Immature natural killer cell (primary cell): ENCODE measurements at regions not wholly inside any gene's neighbourhood (a gene's known extent, or its start where the extent isn't known, plus 50 kb on each side); places are given as distances from the start of the nearest gene placed in this dataset.

ENCODE experiments used
- DNase-seq, 3 donors: peaks; one replicate each; pipeline ENCODE4 v3.0.0; 2022; ENCODE audit warnings: mixed read lengths in 1 of 3
- H3K27ac Mint-ChIP-seq, 6 donors: one replicate each; pipeline ENCODE4 v1.8.0; 2020; ENCODE audit warnings: mixed read lengths in 6 of 6, mild to moderate bottlenecking in 5 of 6, inconsistent platforms in 4 of 6, moderate library complexity in 3 of 6
- H3K27me3 Mint-ChIP-seq, 3 donors: one replicate each; pipeline ENCODE4 v1.8.0; 2020 to 2021; ENCODE audit warnings: low read depth in 3 of 3, mild to moderate bottlenecking in 3 of 3, mixed read lengths in 3 of 3, moderate library complexity in 3 of 3, inconsistent platforms in 1 of 3
- H3K36me3 Mint-ChIP-seq, 3 donors: one replicate each; pipeline ENCODE4 v1.8.0; 2020; ENCODE audit warnings: mixed read lengths in 3 of 3, inconsistent platforms in 2 of 3, mild to moderate bottlenecking in 2 of 3
- H3K4me1 Mint-ChIP-seq, 2 donors: one replicate each; pipeline ENCODE4 v1.8.0; 2020; ENCODE audit warnings: inconsistent platforms in 2 of 2, mild to moderate bottlenecking in 2 of 2, mixed read lengths in 2 of 2, moderate library complexity in 1 of 2
- H3K4me3 Mint-ChIP-seq, 5 donors: one replicate each; pipeline ENCODE4 v1.8.0; 2020; ENCODE audit warnings: mild to moderate bottlenecking in 5 of 5, mixed read lengths in 5 of 5, inconsistent platforms in 3 of 5, moderate library complexity in 3 of 5
- H3K9me3 Mint-ChIP-seq, 6 donors: one replicate each; pipeline ENCODE4 v1.8.0; 2020; ENCODE audit warnings: mild to moderate bottlenecking in 6 of 6, mixed read lengths in 6 of 6, inconsistent platforms in 4 of 6, moderate library complexity in 3 of 6

GRCh38 chr13:60790620-60791019 is 393.6 kb downstream of the TDRD3 start:
- Mint-ChIP-seq H3K27me3 (no peaks in the 10 kb centered on the region), H3K4me1 (no peaks in the 10 kb centered on the region), H3K36me3 (peaks cover 0 to 4% (median 0%) of the 10 kb centered on the region in 3 donors), H3K27ac (no peak overlapping the region), H3K4me3 (no peak overlapping the region), H3K9me3 (peaks cover 0 to 41% (median 20%) of the 10 kb centered on the region in 6 donors)
- DNase-seq = no peak

- Mint-ChIP-seq H3K4me3 (no peak overlapping the region), H3K36me3 (peaks cover 0 to 4% (median 0%) of the 10 kb centered on the region in 3 donors), H3K9me3 (peaks cover 0 to 47% (median 14%) of the 10 kb centered on the region in 6 donors), H3K27ac (no peak overlapping the region), H3K27me3 (no peaks in the 10 kb centered on the region), H3K4me1 (no peaks in the 10 kb centered on the region)
- DNase-seq = no peak
Measured at GRCh38 chr13:60788156-60788829, 391.3 kb downstream of the TDRD3 start.

GRCh38 chr13:60787083-60787482 is 390.1 kb downstream of the TDRD3 start:
- Mint-ChIP-seq H3K36me3 (peaks cover 0 to 4% (median 0%) of the 10 kb centered on the region in 3 donors), H3K27me3 (peaks cover 0 to 1% (median 0%) of the 10 kb centered on the region in 3 donors), H3K4me3 (no peak overlapping the region), H3K9me3 (peaks cover 0 to 44% (median 14%) of the 10 kb centered on the region in 6 donors), H3K4me1 (no peaks in the 10 kb centered on the region), H3K27ac (no peak overlapping the region)
- no peak for DNase-seq

- H3K9me3 Mint-ChIP-seq = peaks cover 10 to 52% (median 27%) of the 10 kb centered on the region in 6 donors
- peaks cover 0 to 4% (median 0%) of the 10 kb centered on the region in 3 donors for H3K27me3 Mint-ChIP-seq
- H3K36me3 Mint-ChIP-seq = no peaks in the 10 kb centered on the region
- no peak overlapping the region for H3K27ac Mint-ChIP-seq
- no peaks in the 10 kb centered on the region for H3K4me1 Mint-ChIP-seq
- no peak for DNase-seq
- no peak overlapping the region for H3K4me3 Mint-ChIP-seq
Measured at GRCh38 chr13:60772726-60773125, 375.7 kb downstream of the TDRD3 start.

- DNase-seq = no peak
- no peak overlapping the region for H3K4me3 Mint-ChIP-seq
- H3K27ac Mint-ChIP-seq = no peak overlapping the region
- no peaks in the 10 kb centered on the region for H3K36me3 Mint-ChIP-seq
- H3K4me1 Mint-ChIP-seq = no peaks in the 10 kb centered on the region
- H3K27me3 Mint-ChIP-seq = peaks cover 0 to 3% (median 0%) of the 10 kb centered on the region in 3 donors
- peaks cover 18 to 47% (median 22%) of the 10 kb centered on the region in 6 donors for H3K9me3 Mint-ChIP-seq
Measured at GRCh38 chr13:60765700-60766411, 368.8 kb downstream of the TDRD3 start.

GRCh38 chr13:60759499-60759898 is 362.5 kb downstream of the TDRD3 start:
- Mint-ChIP-seq H3K27me3 (peaks cover 0 to 3% (median 0%) of the 10 kb centered on the region in 3 donors), H3K27ac (no peak overlapping the region), H3K9me3 (peaks cover 10 to 52% (median 18%) of the 10 kb centered on the region in 6 donors), H3K36me3 (no peaks in the 10 kb centered on the region), H3K4me3 (no peak overlapping the region), H3K4me1 (no peaks in the 10 kb centered on the region)
- no peak for DNase-seq

GRCh38 chr13:60758637-60759036 is 361.6 kb downstream of the TDRD3 start:
- Mint-ChIP-seq H3K27ac (no peak overlapping the region), H3K9me3 (peaks cover 13 to 45% (median 18%) of the 10 kb centered on the region in 6 donors), H3K27me3 (peaks cover 0 to 3% (median 0%) of the 10 kb centered on the region in 3 donors), H3K4me3 (no peak overlapping the region), H3K4me1 (no peaks in the 10 kb centered on the region), H3K36me3 (no peaks in the 10 kb centered on the region)
- no peak for DNase-seq

GRCh38 chr13:60757501-60758215 is 360.6 kb downstream of the TDRD3 start:
- Mint-ChIP-seq H3K9me3 (peaks cover 7 to 35% (median 18%) of the 10 kb centered on the region in 6 donors), H3K4me1 (no peaks in the 10 kb centered on the region), H3K27ac (no peak overlapping the region), H3K36me3 (no peaks in the 10 kb centered on the region), H3K4me3 (no peak overlapping the region), H3K27me3 (peaks cover 0 to 3% (median 0%) of the 10 kb centered on the region in 3 donors)
- no peak for DNase-seq

- Mint-ChIP-seq H3K4me3 (no peak overlapping the region), H3K27ac (no peak overlapping the region), H3K9me3 (peaks cover 9 to 27% (median 19%) of the 10 kb centered on the region in 6 donors), H3K36me3 (no peaks in the 10 kb centered on the region), H3K27me3 (peaks cover 0 to 3% (median 0%) of the 10 kb centered on the region in 3 donors), H3K4me1 (no peaks in the 10 kb centered on the region)
- no peak for DNase-seq
Measured at GRCh38 chr13:60756306-60756705, 359.3 kb downstream of the TDRD3 start.

- no peak overlapping the region for H3K27ac Mint-ChIP-seq
- DNase-seq = no peak
- no peak overlapping the region for H3K4me3 Mint-ChIP-seq
- H3K27me3 Mint-ChIP-seq = peaks cover 0 to 3% (median 0%) of the 10 kb centered on the region in 3 donors
- no peaks in the 10 kb centered on the region for H3K36me3 Mint-ChIP-seq
- peaks cover 9 to 31% (median 18%) of the 10 kb centered on the region in 6 donors for H3K9me3 Mint-ChIP-seq
- H3K4me1 Mint-ChIP-seq = no peaks in the 10 kb centered on the region
Measured at GRCh38 chr13:60755380-60756163, 358.6 kb downstream of the TDRD3 start.

- H3K27me3 Mint-ChIP-seq = peaks cover 0 to 3% (median 0%) of the 10 kb centered on the region in 3 donors
- peaks cover 9 to 38% (median 18%) of the 10 kb centered on the region in 6 donors for H3K9me3 Mint-ChIP-seq
- no peak for DNase-seq
- H3K27ac Mint-ChIP-seq = no peak overlapping the region
- H3K36me3 Mint-ChIP-seq = no peaks in the 10 kb centered on the region
- H3K4me1 Mint-ChIP-seq = no peaks in the 10 kb centered on the region
- no peak overlapping the region for H3K4me3 Mint-ChIP-seq
Measured at GRCh38 chr13:60754211-60755090, 357.4 kb downstream of the TDRD3 start.

GRCh38 chr13:60753641-60754040 is 356.6 kb downstream of the TDRD3 start:
- H3K4me1 Mint-ChIP-seq = no peaks in the 10 kb centered on the region
- peaks cover 0 to 3% (median 0%) of the 10 kb centered on the region in 3 donors for H3K27me3 Mint-ChIP-seq
- no peak overlapping the region for H3K27ac Mint-ChIP-seq
- DNase-seq = no peak
- no peaks in the 10 kb centered on the region for H3K36me3 Mint-ChIP-seq
- peaks cover 9 to 38% (median 18%) of the 10 kb centered on the region in 6 donors for H3K9me3 Mint-ChIP-seq
- H3K4me3 Mint-ChIP-seq = no peak overlapping the region
